HCT116 (cell line): ENCODE measurements at regions not wholly inside any gene's neighbourhood (a gene's known extent, or its start where the extent isn't known, plus 50 kb on each side); places are given as distances from the start of the nearest gene placed in this dataset.

ENCODE experiments used
- ATAC-seq: fragments of 200-7000 bp; cut with Tn5 transposase; 2 replicates; pipeline ENCODE4 v1.9.1; 2020; ENCODE audit warnings: mild to moderate bottlenecking, moderate library complexity
- BruUV-seq: library from RNA; stranded (reverse); fragments of 400-500 nt; replicated peaks from 2 replicates; lab custom pipeline; 2021; lab: Mats Ljungman, UMichigan
- CTCF ChIA-PET: fragments of 300-600 bp; sonication (Branson Sonifier 250); formaldehyde crosslinking; loops from one replicate; lab custom pipeline; 2021; ENCODE audit warnings: antibody characterized with exemption; lab: Charles Lee
- POLR2A ChIA-PET: fragments of 300-600, 350-600 bp; sonication (Branson Sonifier 250); formaldehyde crosslinking; loops from one replicate; lab custom pipeline; 2021; ENCODE audit warnings: antibody characterized with exemption; lab: Charles Lee
- RAD21 ChIA-PET, 2 experiments: fragments of 300-600 bp; sonication (Branson Sonifier 250); formaldehyde crosslinking; loops; one replicate each; lab custom pipeline; 2023; ENCODE audit warnings: low total read pairs in 2 of 2; ENCODE audit not compliant: uncharacterized antibody in 2 of 2, unreplicated experiment in 2 of 2, low non-redundant PET in 1 of 2; lab: Charles Lee
- DNase-seq: peaks from one replicate; pipeline ENCODE4 v3.0.0-alpha.2; 2010; ENCODE audit warnings: low read depth, low spot score
- H2AFZ ChIP-seq: fragments of 200-600 bp; shearing (Covaris generic), sonication (generic); 2 replicates; pipeline ENCODE4 v1.6.1; 2017; ENCODE audit warnings: low read depth, mixed run types, mixed read lengths, antibody characterized with exemption, low read length; ENCODE audit not compliant: poor library complexity, severe bottlenecking
- H3K27ac ChIP-seq: 2 replicates; pipeline ENCODE4 v1.5.1; 2012; ENCODE audit warnings: low read depth, low read length
- H3K27me3 ChIP-seq: fragments of 200-600 bp; sonication (generic); 2 replicates; pipeline ENCODE4 v1.6.1; 2016; ENCODE audit warnings: mixed run types, low read length, mixed read lengths; ENCODE audit not compliant: insufficient read depth
- H3K36me3 ChIP-seq, 2 experiments: fragments of 200-500 bp in 1 of 2; fragments of 200-600 bp in 1 of 2; sonication (Bioruptor generic) in 1 of 2; sonication (generic) in 1 of 2; 2 replicates each; pipeline versions ENCODE4 v1.5.1 to v1.6.1; 2014 to 2016; ENCODE audit warnings: low read length in 2 of 2, inconsistent platforms in 1 of 2, mixed read lengths in 1 of 2, mixed run types in 1 of 2; ENCODE audit not compliant: insufficient read depth in 2 of 2, control insufficient read depth in 1 of 2
- H3K4me1 ChIP-seq, 2 experiments: fragments of 200-600 bp in 1 of 2; sonication (generic) in 1 of 2; 2 replicates each; pipeline versions ENCODE4 v1.5.1 to v1.6.1; 2012 to 2017; ENCODE audit warnings: low read length in 2 of 2, inconsistent platforms in 1 of 2, mild to moderate bottlenecking in 1 of 2, mixed read lengths in 1 of 2, mixed run types in 1 of 2, moderate library complexity in 1 of 2; ENCODE audit not compliant: insufficient read depth in 2 of 2, control insufficient read depth in 1 of 2
- H3K4me2 ChIP-seq: fragments of 200-600 bp; sonication (generic); 2 replicates; pipeline ENCODE4 v1.6.1; 2017; ENCODE audit warnings: mixed run types, low read length, mixed read lengths
- H3K4me3 ChIP-seq, 2 experiments: fragments of 200-600 bp in 1 of 2; sonication (generic) in 1 of 2; replicated peaks in 1 of 2; 2 replicates each; pipeline ENCODE4 v1.5.1; 2011 to 2016; ENCODE audit warnings: low read length in 2 of 2, control low read depth in 1 of 2, low read depth in 1 of 2, mild to moderate bottlenecking in 1 of 2, mixed read lengths in 1 of 2, mixed run types in 1 of 2
- H3K79me2 ChIP-seq: fragments of 200-600 bp; sonication (generic); 2 replicates; pipeline ENCODE4 v1.6.1; 2017; ENCODE audit warnings: mild to moderate bottlenecking, mixed run types, low read length, moderate library complexity, mixed read lengths; ENCODE audit not compliant: insufficient read depth
- H3K9ac ChIP-seq: fragments of 200-600 bp; sonication (generic); 2 replicates; pipeline ENCODE4 v1.6.1; 2016; ENCODE audit warnings: low read length, mixed read lengths
- H3K9me2 ChIP-seq: fragments of 200-600 bp; sonication (generic), shearing (Covaris generic); 2 replicates; pipeline ENCODE4 v1.6.1; 2017; ENCODE audit warnings: mixed run types, mild to moderate bottlenecking, moderate library complexity; ENCODE audit not compliant: insufficient read depth
- H3K9me3 ChIP-seq, 2 experiments: fragments of 200-500 bp in 1 of 2; fragments of 200-600 bp in 1 of 2; sonication (Bioruptor generic) in 1 of 2; sonication (generic) in 1 of 2; 2 replicates each; pipeline ENCODE4 v1.6.1; 2014 to 2017; ENCODE audit warnings: low read length in 2 of 2, mixed read lengths in 2 of 2, inconsistent platforms in 1 of 2, low read depth in 1 of 2, mild to moderate bottlenecking in 1 of 2, mixed run types in 1 of 2, moderate library complexity in 1 of 2; ENCODE audit not compliant: control insufficient read depth in 1 of 2, insufficient read depth in 1 of 2
- H4K20me1 ChIP-seq: fragments of 200-600 bp; sonication (generic), shearing (Covaris generic); 2 replicates; pipeline ENCODE4 v1.6.1; 2017; ENCODE audit warnings: mixed run types, mild to moderate bottlenecking, moderate library complexity; ENCODE audit not compliant: insufficient read depth
- CEBPB ChIP-seq: IDR thresholded peaks from 2 replicates; pipeline ENCODE4 v1.6.1; 2012; ENCODE audit warnings: low read depth
- CTCF ChIP-seq, 3 experiments: fragments of 200-600 bp in 1 of 3; sonication (generic) in 1 of 3; IDR thresholded peaks in 2 of 3; conservative IDR thresholded peaks in 1 of 3; 2 replicates each; pipeline ENCODE4 v1.5.1; 2012 to 2017; ENCODE audit warnings: low read depth in 2 of 3, low read length in 2 of 3, antibody characterized with exemption in 1 of 3, borderline replicate concordance in 1 of 3, control low read depth in 1 of 3, mild to moderate bottlenecking in 1 of 3, mixed read lengths in 1 of 3, mixed run types in 1 of 3, moderate library complexity in 1 of 3; ENCODE audit not compliant: insufficient read depth in 1 of 3
- EGR1 ChIP-seq: IDR thresholded peaks from 2 replicates; pipeline ENCODE4 v1.6.1; 2012; ENCODE audit warnings: low read depth
- EZH2 ChIP-seq: fragments of 200-600 bp; sonication (generic); IDR thresholded peaks from 2 replicates; pipeline ENCODE4 v1.6.1; 2017; ENCODE audit warnings: antibody characterized with exemption, mixed run types
- FOSL1 ChIP-seq: IDR thresholded peaks from 2 replicates; pipeline ENCODE4 v1.6.1; 2012; ENCODE audit warnings: low read depth
- JUND ChIP-seq: IDR thresholded peaks from 2 replicates; pipeline ENCODE4 v1.6.1; 2012
- POLR2AphosphoS5 ChIP-seq: IDR thresholded peaks from 2 replicates; pipeline ENCODE4 v1.6.1; 2011; ENCODE audit warnings: mild to moderate bottlenecking, low read depth, low read length, moderate library complexity
- RAD21 ChIP-seq: IDR thresholded peaks from 2 replicates; pipeline ENCODE4 v1.6.1; 2012; ENCODE audit warnings: low read depth, mild to moderate bottlenecking
- SRF ChIP-seq: IDR thresholded peaks from 2 replicates; pipeline ENCODE4 v1.6.1; 2012; ENCODE audit warnings: low read depth
- YY1 ChIP-seq: IDR thresholded peaks from 2 replicates; pipeline ENCODE4 v1.6.1; 2011; ENCODE audit warnings: low read length, low read depth, moderate library complexity, mild to moderate bottlenecking; ENCODE audit not compliant: insufficient replicate concordance; ENCODE audit errors: extremely low read depth
- ZFX ChIP-seq: fragments of 450-650 bp; IDR thresholded peaks from 2 replicates; pipeline ENCODE4 v1.6.1; 2017
- intact Hi-C: fragments of 100-400 bp; cut with micrococcal nuclease; formaldehyde crosslinking; loops from 2 replicates; pipeline ENCODE4 v1.10.0; 2022

GRCh38 chr2:34012715-34013302 is 413.7 kb upstream of the FAM98A start:
- no peaks in the 10 kb centered on the region for H3K79me2 ChIP-seq
- ChIA-PET POLR2A (no interaction called here), RAD21 (no interaction called here), CTCF (interaction anchor here (1.2 to 2.0 kb wide), 2 partner anchors 8 to 339 kb away, joined by 4 to 5 read pairs; no protein-coding TSS in a partner anchor)
- no peaks in the 10 kb centered on the region for H3K36me3 ChIP-seq
- ATAC-seq (peak; percentile 73), DNase-seq (peak; percentile 18)
- intact Hi-C loops = no loop called here
- no peaks in the 10 kb centered on the region for H3K27me3 ChIP-seq
- H2AFZ ChIP-seq = no peak overlapping the region
- no peak overlapping the region for H3K4me2 ChIP-seq
- no peak overlapping the region for H3K27ac ChIP-seq
- no peaks in the 10 kb centered on the region for H3K9me2 ChIP-seq
- no peaks in the 10 kb centered on the region for H4K20me1 ChIP-seq
- TF ChIP-seq CTCF (IDR thresholded peaks at IDR 0.05 in 2 of 3, conservative IDR thresholded peaks at IDR 0.05 in 1 of 3; ENCODE audit: borderline replicate concordance in 1 of 3, insufficient read depth in 1 of 3, low read depth in 2 of 3, low read length in 2 of 3) (peak; percentile 14 to 59 (median 51); a peak in 3 of 6 replicates), ZFX (no peak), JUND (no peak), EZH2 (no peak), EGR1 (no peak), FOSL1 (no peak), CEBPB (no peak), RAD21 (peak; percentile 49; the same call in 1 of the 2 replicates)
- H3K9me3 ChIP-seq = no peaks in the 10 kb centered on the region
- H3K9ac ChIP-seq = no peak overlapping the region
- no peak overlapping the region for H3K4me3 ChIP-seq
- H3K4me1 ChIP-seq = no peaks in the 10 kb centered on the region
- no TSS peak for BruUV-seq

GRCh38 chr2:34011684-34012083 is 412.6 kb upstream of the FAM98A start:
- Histone ChIP-seq H3K4me2 (no peak overlapping the region), H3K27me3 (no peaks in the 10 kb centered on the region), H3K9me3 (no peaks in the 10 kb centered on the region), H2AFZ (no peak overlapping the region), H3K9me2 (no peaks in the 10 kb centered on the region), H3K36me3 (no peaks in the 10 kb centered on the region), H4K20me1 (no peaks in the 10 kb centered on the region), H3K9ac (no peak overlapping the region), H3K4me1 (no peaks in the 10 kb centered on the region), H3K27ac (no peak overlapping the region), H3K4me3 (no peak overlapping the region), H3K79me2 (no peaks in the 10 kb centered on the region)
- ATAC-seq (no peak), DNase-seq (no peak)
- RAD21 ChIA-PET = no interaction called here
- TF ChIP-seq SRF (no peak), YY1 (no peak), POLR2AphosphoS5 (no peak), EZH2 (no peak)
- POLR2A ChIA-PET = no interaction called here
- CTCF ChIA-PET = interaction anchor here (2.0 kb wide), 1 partner anchor 9 kb away, joined by 4 read pairs; no protein-coding TSS in a partner anchor
- BruUV-seq = no TSS peak
- intact Hi-C loops = no loop called here
